ENCODE measurements at regions not wholly inside any gene's neighbourhood (a gene's known extent, or its start where the extent isn't known, plus 50 kb on each side); places are given as distances from the start of the nearest gene placed in this dataset.

DNA sequence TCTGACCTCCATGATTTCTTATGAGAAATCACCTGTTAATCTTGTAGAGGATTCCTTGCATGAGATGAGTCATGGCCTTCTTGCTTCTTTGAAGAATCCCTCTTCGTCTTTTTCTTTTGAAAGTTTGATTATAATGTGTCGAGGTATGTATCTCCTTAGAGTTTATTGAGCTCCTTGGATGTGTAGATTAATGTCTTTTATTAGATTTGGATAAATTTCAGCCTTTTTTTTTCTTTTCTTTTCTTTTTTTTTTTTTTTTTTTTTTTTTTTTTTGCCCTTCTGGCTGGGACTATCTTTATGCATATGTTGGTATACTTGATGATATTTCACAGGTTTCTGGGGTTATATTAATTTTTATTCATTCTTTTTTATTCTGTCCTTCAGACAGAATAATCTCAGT is 72.3 kb upstream of the ITGA4 start:
- POLR2A ChIA-PET, result no interaction called here
- H3K27me3 ChIP-seq (ENCODE audit: control insufficient read depth, insufficient read depth, low read length), result no peaks in the 10 kb centered on the region
- CTCF ChIA-PET, result no interaction called here
- no peaks in the 10 kb centered on the region for H3K36me3 ChIP-seq (ENCODE audit: control insufficient read depth, insufficient read depth, low read length)
- DNase-seq (ENCODE audit: low read depth), result no peak
- TF ChIP-seq, protein P1, sequence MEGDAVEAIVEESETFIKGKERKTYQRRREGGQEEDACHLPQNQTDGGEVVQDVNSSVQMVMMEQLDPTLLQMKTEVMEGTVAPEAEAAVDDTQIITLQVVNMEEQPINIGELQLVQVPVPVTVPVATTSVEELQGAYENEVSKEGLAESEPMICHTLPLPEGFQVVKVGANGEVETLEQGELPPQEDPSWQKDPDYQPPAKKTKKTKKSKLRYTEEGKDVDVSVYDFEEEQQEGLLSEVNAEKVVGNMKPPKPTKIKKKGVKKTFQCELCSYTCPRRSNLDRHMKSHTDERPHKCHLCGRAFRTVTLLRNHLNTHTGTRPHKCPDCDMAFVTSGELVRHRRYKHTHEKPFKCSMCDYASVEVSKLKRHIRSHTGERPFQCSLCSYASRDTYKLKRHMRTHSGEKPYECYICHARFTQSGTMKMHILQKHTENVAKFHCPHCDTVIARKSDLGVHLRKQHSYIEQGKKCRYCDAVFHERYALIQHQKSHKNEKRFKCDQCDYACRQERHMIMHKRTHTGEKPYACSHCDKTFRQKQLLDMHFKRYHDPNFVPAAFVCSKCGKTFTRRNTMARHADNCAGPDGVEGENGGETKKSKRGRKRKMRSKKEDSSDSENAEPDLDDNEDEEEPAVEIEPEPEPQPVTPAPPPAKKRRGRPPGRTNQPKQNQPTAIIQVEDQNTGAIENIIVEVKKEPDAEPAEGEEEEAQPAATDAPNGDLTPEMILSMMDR (IDR thresholded peaks at IDR 0.05; ENCODE audit: insufficient read depth, low read depth, low read length), result no peak
- H3K4me3 ChIP-seq (ENCODE audit: low read depth, low read length), result no peak overlapping the region

DNA sequence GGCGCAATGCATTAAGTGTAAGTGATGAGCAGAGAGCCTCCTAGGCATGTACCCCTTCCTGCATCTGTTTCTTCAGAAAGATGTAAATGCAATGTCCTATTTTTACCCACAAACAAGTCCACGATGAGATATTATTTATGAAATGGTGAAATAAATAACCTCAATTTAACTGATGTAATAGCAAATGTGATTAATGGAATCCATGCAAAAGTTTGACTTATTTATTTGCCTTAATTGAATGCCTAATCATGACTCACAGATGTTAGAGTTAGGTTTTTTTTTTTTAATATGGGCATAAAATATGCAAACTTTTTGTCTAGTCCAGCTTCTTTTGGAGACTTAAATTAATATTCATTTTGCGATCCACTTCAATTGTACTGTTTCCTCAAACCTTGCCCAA is 67.7 kb upstream of the ITGA4 start:
- H3K4me3 ChIP-seq (ENCODE audit: low read depth, low read length), result no peak overlapping the region
- H3K36me3 ChIP-seq (ENCODE audit: control insufficient read depth, insufficient read depth, low read length), result no peaks in the 10 kb centered on the region
- TF ChIP-seq, protein P1 (IDR thresholded peaks at IDR 0.05; ENCODE audit: insufficient read depth, low read depth, low read length), result no peak
- DNase-seq (ENCODE audit: low read depth), result no peak
- CTCF ChIA-PET, result interaction anchor here (1.2 kb wide), 1 partner anchor 14 kb away, joined by 4 read pairs; no protein-coding TSS in a partner anchor
- H3K27me3 ChIP-seq (ENCODE audit: control insufficient read depth, insufficient read depth, low read length), result no peaks in the 10 kb centered on the region
- POLR2A ChIA-PET, result no interaction called here

DNA sequence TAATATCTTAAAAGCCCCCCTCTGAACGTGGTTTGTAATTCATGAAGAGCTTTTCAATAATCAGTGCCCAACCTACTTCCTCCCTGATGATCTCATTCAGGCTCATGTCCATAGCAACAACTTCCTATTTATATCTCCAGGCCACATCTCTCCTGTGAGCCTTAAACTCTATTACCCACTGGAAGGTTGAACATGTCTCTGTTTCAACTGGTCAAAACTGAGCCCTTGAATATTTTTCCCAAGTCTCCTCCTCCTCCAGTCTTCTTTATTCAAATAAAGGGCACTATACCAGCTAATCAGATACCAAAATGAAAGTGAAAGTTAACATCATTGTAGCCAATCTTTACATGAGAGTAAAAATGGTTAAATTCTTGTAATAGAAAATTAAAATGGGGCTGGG is 63.7 kb upstream of the ITGA4 start:
- DNase-seq (ENCODE audit: low read depth), result peak; percentile 44
- Histone ChIP-seq H3K36me3 (ENCODE audit: control insufficient read depth, insufficient read depth, low read length) (no peaks in the 10 kb centered on the region), H3K27me3 (ENCODE audit: control insufficient read depth, insufficient read depth, low read length) (no peaks in the 10 kb centered on the region), H3K4me3 (ENCODE audit: low read depth, low read length) (no peak overlapping the region)
- CTCF ChIA-PET, result no interaction called here
- POLR2A ChIA-PET, result no interaction called here
- TF ChIP-seq, protein P1 (IDR thresholded peaks at IDR 0.05; ENCODE audit: insufficient read depth, low read depth, low read length), result no peak

DNA sequence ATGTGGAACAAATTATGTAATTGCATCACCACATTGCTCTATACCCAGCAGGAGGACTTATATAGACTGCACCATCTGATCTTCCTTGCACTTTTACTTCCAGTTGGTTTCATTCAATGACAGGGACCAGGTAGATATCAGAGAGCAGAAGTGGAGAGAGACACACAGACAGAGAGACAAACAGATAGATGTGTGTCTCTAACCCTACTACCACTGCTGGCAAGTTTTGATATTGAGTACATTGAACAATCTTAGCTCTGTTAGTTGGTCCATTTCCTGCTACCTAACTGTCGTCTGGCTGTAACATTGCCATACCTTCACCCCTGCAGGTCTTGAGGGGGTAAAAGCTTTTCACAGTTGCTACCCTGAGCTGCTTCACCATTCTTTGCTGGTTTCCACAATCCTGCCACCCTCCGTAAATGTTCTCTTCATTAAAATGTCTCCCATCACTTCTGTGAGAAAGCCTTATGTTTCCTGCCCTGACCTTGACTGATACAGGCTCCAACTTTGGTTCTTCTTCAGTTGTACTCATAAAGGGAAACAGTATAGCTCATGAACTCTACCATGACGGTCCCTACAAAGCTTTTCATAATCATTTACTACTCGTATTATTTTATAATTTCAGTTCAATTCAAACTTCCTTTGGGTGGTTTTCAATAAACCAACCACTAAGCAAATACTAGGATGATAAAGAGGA is 62.3 kb upstream of the ITGA4 start:
- POLR2A ChIA-PET, result no interaction called here
- CTCF ChIA-PET, result interaction anchor here (1.2 kb wide), 1 partner anchor 12 kb away, joined by 3 read pairs; no protein-coding TSS in a partner anchor

DNA sequence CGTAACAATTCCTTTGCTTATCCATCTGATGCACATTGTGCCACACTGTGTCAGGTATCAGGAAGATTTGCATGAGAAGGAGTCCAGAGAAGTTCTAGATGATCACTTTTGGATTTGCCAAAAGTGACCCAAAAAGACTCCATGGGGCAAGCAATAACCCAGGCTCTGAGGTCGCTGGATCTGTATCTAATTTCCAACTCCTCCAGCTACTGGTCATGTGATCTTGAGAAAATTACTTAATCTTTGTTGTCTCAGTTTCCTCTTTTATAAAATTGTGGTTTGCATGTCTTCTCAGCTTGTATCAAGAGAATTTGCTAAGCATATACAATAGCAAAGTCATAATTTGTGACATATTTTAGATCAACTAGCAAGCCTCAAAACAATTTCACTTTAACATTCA is 61.3 kb upstream of the ITGA4 start:
- no peak overlapping the region for H3K4me3 ChIP-seq (ENCODE audit: low read depth, low read length)
- ChIA-PET CTCF (no interaction called here), POLR2A (no interaction called here)
- H3K36me3 ChIP-seq (ENCODE audit: control insufficient read depth, insufficient read depth, low read length), result no peaks in the 10 kb centered on the region
- TF ChIP-seq, protein P1 (IDR thresholded peaks at IDR 0.05; ENCODE audit: insufficient read depth, low read depth, low read length), result no peak
- no peaks in the 10 kb centered on the region for H3K27me3 ChIP-seq (ENCODE audit: control insufficient read depth, insufficient read depth, low read length)
- DNase-seq (ENCODE audit: low read depth), result no peak

More for the DNA sequence above, 62.3 kb upstream of the ITGA4 start:
- Histone ChIP-seq H3K36me3 (ENCODE audit: control insufficient read depth, insufficient read depth, low read length) (no peaks in the 10 kb centered on the region), H3K4me3 (ENCODE audit: low read depth, low read length) (no peak overlapping the region), H3K27me3 (ENCODE audit: control insufficient read depth, insufficient read depth, low read length) (no peaks in the 10 kb centered on the region)
- DNase-seq (ENCODE audit: low read depth), result no peak
- TF ChIP-seq, protein P1 (IDR thresholded peaks at IDR 0.05; ENCODE audit: insufficient read depth, low read depth, low read length), result no peak
